NCI-H2196 treated with DMSO at 0.1 percent for 48 hours (cell line): ENCODE measurements at regions not wholly inside any gene's neighbourhood (a gene's known extent, or its start where the extent isn't known, plus 50 kb on each side); places are given as distances from the start of the nearest gene placed in this dataset.

Experiments
- DNase-seq: peaks from one replicate; lab custom pipeline; 2025; ENCODE audit not compliant: unreplicated experiment; lab: John Stamatoyannopoulos, UW

GRCh38 chr12:124399622-124400021 is 104.7 kb downstream of the RFLNA start:
- DNase-seq = no peak

- no peak for DNase-seq
Observed at GRCh38 chr12:124398578-124399227, 103.8 kb downstream of the RFLNA start.

GRCh38 chr12:124397807-124398577 is 103.1 kb downstream of the RFLNA start:
- peak; percentile 30 for DNase-seq

GRCh38 chr12:124397399-124397679 is 102.4 kb downstream of the RFLNA start:
- no peak for DNase-seq

GRCh38 chr12:124396544-124397398 is 101.9 kb downstream of the RFLNA start:
- DNase-seq = no peak

GRCh38 chr12:124395986-124396385 is 101.1 kb downstream of the RFLNA start:
- DNase-seq = no peak

GRCh38 chr12:124395284-124395752 is 100.4 kb downstream of the RFLNA start:
- no peak for DNase-seq

GRCh38 chr12:124394462-124395128 is 99.7 kb downstream of the RFLNA start:
- DNase-seq = no peak

- no peak for DNase-seq
Observed at GRCh38 chr12:124393831-124394230, 98.9 kb downstream of the RFLNA start.

GRCh38 chr12:124393414-124393790 is 98.5 kb downstream of the RFLNA start:
- no peak for DNase-seq

GRCh38 chr12:124392667-124393413 is 97.9 kb downstream of the RFLNA start:
- peak; percentile 67 for DNase-seq

- no peak for DNase-seq
Observed at GRCh38 chr12:124392271-124392666, 97.4 kb downstream of the RFLNA start.

GRCh38 chr12:124391340-124392261 is 96.7 kb downstream of the RFLNA start:
- no peak for DNase-seq

GRCh38 chr12:124390442-124391097 is 95.7 kb downstream of the RFLNA start:
- DNase-seq = no peak

GRCh38 chr12:124389725-124390441 is 95.0 kb downstream of the RFLNA start:
- no peak for DNase-seq

GRCh38 chr12:124389138-124389724 is 94.3 kb downstream of the RFLNA start:
- DNase-seq = peak; percentile 74

- peak; percentile 63 for DNase-seq
Observed at GRCh38 chr12:124388679-124389137, 93.8 kb downstream of the RFLNA start.
